NB4 (cell line): ENCODE measurements at regions not wholly inside any gene's neighbourhood (a gene's known extent, or its start where the extent isn't known, plus 50 kb on each side); places are given as distances from the start of the nearest gene placed in this dataset.
A peak's percentile ranks its signal among the peaks of the same experiment; 100 is the strongest.

ENCODE experiments used
- DNase-seq: peaks from one replicate; pipeline ENCODE4 v3.0.0; 2010; ENCODE audit warnings: low read depth
- H3K4me3 ChIP-seq: one replicate; pipeline ENCODE4 v1.5.1; 2011; ENCODE audit warnings: mild to moderate bottlenecking, low read depth, low read length, moderate library complexity
- MYC ChIP-seq: IDR thresholded peaks from 2 replicates; pipeline ENCODE4 v1.6.1; 2011; ENCODE audit warnings: low read depth, low read length
- POLR2A ChIP-seq: IDR thresholded peaks from 2 replicates; pipeline ENCODE4 v1.6.1; 2011; ENCODE audit warnings: mild to moderate bottlenecking; ENCODE audit not compliant: insufficient read length; ENCODE audit errors: extremely low read depth
- TF ChIP-seq, protein P1 (sequence below): IDR thresholded peaks from 2 replicates; pipeline ENCODE4 v1.6.1; 2011; ENCODE audit warnings: low read depth, low read length
- TF ChIP-seq, protein P2 (sequence below): IDR thresholded peaks from one replicate; pipeline ENCODE4 v1.5.1; 2012; ENCODE audit warnings: low read depth, low read length

DNA sequence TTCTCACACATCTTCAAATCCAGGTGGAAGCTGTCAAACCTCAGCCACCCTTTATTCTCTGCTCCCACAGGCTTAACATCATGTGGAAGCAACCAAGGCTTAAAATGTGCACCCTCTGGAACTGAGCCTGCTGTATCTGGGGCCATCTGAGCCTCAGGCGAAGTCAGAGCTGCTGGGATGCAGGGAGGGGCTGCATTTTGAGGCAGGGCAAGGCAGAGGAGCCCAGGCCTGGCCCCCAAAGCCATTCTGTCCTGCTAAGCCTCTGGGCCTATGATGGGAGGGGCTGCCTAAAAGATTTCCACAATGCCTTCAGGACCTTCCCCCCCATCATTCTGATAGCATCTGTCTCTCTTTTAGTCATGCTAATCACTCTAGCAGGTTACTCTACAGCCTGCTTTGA, 51.7 kb upstream of the COBL start:
- DNase-seq: no peak
- H3K4me3 ChIP-seq: no peak overlapping the region
- TF ChIP-seq POLR2A (no peak), MYC (no peak)
- TF ChIP-seq, protein P1, sequence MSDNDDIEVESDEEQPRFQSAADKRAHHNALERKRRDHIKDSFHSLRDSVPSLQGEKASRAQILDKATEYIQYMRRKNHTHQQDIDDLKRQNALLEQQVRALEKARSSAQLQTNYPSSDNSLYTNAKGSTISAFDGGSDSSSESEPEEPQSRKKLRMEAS: no peak
- TF ChIP-seq, protein P2, sequence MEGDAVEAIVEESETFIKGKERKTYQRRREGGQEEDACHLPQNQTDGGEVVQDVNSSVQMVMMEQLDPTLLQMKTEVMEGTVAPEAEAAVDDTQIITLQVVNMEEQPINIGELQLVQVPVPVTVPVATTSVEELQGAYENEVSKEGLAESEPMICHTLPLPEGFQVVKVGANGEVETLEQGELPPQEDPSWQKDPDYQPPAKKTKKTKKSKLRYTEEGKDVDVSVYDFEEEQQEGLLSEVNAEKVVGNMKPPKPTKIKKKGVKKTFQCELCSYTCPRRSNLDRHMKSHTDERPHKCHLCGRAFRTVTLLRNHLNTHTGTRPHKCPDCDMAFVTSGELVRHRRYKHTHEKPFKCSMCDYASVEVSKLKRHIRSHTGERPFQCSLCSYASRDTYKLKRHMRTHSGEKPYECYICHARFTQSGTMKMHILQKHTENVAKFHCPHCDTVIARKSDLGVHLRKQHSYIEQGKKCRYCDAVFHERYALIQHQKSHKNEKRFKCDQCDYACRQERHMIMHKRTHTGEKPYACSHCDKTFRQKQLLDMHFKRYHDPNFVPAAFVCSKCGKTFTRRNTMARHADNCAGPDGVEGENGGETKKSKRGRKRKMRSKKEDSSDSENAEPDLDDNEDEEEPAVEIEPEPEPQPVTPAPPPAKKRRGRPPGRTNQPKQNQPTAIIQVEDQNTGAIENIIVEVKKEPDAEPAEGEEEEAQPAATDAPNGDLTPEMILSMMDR: no peak

DNA sequence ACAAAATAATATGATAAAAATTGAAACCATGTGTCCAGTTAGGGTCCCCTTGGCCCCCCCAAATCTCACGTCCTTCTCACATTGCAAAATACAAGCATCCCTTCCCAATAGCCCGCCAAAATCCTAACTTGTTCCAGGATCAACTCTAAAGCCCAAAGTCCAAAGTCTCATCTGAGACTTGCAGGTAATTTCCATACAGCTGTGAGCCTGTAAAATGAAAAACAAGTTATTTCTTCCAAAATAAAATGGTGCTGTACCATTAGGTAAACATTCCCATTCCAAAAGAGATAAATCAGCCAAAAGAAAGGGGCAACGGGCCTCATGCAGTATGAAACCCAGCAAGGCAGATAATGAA, 51.0 kb upstream of the COBL start:
- no peak for DNase-seq
- TF ChIP-seq, protein P2: no peak
- TF ChIP-seq MYC: no peak
- TF ChIP-seq, protein P1: no peak
- TF ChIP-seq POLR2A: no peak
- H3K4me3 ChIP-seq: no peak overlapping the region

DNA sequence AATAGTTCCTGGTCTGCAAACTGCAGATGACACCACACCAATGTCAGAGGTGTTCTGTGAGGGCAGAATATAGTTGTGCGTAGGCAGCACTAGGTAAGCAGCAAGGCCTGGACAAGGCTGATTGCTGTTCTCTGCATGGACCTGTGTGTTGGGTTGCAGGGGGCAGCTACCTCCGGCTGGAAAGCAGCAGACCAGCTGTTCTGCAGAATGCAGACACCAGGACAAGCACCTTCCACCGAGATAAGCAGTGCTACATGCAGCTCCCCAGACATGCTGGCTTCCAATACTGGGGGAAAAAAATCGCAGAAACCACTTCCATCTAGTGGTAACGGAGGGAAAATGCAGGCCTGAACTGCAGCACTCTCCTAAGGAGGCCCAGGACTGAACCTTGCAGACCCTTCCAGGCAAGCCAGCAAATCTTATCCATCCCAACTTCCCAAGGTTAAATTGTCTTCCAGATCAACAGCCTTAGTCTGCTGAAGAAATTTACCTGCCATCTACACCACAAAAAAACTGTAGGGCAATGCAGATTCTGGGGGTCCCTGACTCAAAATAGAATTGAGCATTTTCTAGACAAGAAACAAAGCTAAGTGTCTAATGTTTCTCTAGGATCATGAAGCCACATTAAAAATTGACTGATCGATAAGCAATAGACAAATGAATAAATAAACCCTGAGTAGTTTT, 50.5 kb upstream of the COBL start:
- no peak for TF ChIP-seq MYC
- TF ChIP-seq, protein P1: no peak
- TF ChIP-seq POLR2A: no peak
- TF ChIP-seq, protein P2: peak; percentile 78
- H3K4me3 ChIP-seq: no peak overlapping the region
- peak; percentile 69 for DNase-seq
